ENCODE measurements at regions not wholly inside any gene's neighbourhood (a gene's known extent, or its start where the extent isn't known, plus 50 kb on each side); places are given as distances from the start of the nearest gene placed in this dataset.

DNA sequence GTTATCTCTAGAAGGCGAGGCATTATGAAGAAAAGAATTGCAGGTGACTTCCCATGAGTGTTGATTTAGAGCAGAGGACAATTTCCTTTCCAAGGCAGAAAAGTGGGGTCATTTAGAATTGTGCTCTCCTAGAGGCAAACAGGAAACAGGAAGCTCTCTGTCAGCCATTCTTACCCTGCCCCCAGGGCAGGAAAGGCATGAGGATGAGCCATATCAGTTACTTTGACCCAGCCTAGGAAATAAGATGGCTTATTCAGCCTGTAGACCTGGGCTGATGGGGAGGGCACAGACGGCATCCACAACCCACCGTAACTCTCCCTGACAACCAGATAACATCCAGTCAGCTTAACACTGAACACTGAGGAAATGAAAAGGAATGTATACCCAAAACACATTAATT lies 88.8 kb upstream of the KDR start:
- no peaks in the 10 kb centered on the region for H3K9me3 ChIP-seq (ENCODE audit: control insufficient read depth, low read depth, low read length)
- no CpG with 5 or more reads among the region's 3 CpGs for WGBS (ENCODE audit: insufficient coverage, low lambda C conversion rate)
- peak in 1 of 2 donors; percentile 3 for DNase-seq
- no peak overlapping the region for H3K27ac ChIP-seq (ENCODE audit: low read length)
- no peaks in the 10 kb centered on the region for H3K36me3 ChIP-seq (ENCODE audit: control insufficient read depth, insufficient read depth, low read length)
- no peak overlapping the region for H3K4me3 ChIP-seq (ENCODE audit: low read length)
- no peaks in the 10 kb centered on the region for H3K27me3 ChIP-seq (ENCODE audit: control insufficient read depth, insufficient read depth, low read length)
- no peaks in the 10 kb centered on the region for H3K4me1 ChIP-seq (ENCODE audit: control insufficient read depth, insufficient read depth, low read length)

DNA sequence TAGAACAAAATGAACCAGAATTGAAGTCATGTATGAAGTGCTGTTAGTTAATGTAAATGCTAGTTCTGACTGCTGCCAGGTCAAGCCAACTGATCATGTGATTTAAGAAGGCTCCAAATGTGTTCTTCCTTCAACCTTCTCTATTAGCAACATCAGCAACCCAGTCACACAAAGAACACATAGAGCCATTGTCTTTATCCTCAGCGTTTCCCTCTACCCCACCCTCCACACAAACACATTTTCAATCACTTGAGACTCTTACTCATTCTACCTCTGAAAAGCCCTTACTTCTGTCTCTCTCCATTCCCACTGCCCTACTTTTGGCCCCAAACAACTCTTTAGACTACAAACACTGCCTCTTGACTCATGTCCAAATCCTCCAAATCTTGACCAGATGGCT lies 89.7 kb upstream of the KDR start:
- H3K27ac ChIP-seq (ENCODE audit: low read length): no peak overlapping the region
- H3K9me3 ChIP-seq (ENCODE audit: control insufficient read depth, low read depth, low read length): no peaks in the 10 kb centered on the region
- no CpG with 5 or more reads among the region's 1 CpG for WGBS (ENCODE audit: insufficient coverage, low lambda C conversion rate)
- no peaks in the 10 kb centered on the region for H3K36me3 ChIP-seq (ENCODE audit: control insufficient read depth, insufficient read depth, low read length)
- no peak overlapping the region for H3K4me3 ChIP-seq (ENCODE audit: low read length)
- H3K27me3 ChIP-seq (ENCODE audit: control insufficient read depth, insufficient read depth, low read length): no peaks in the 10 kb centered on the region
- no peaks in the 10 kb centered on the region for H3K4me1 ChIP-seq (ENCODE audit: control insufficient read depth, insufficient read depth, low read length)
- no peak for DNase-seq

DNA sequence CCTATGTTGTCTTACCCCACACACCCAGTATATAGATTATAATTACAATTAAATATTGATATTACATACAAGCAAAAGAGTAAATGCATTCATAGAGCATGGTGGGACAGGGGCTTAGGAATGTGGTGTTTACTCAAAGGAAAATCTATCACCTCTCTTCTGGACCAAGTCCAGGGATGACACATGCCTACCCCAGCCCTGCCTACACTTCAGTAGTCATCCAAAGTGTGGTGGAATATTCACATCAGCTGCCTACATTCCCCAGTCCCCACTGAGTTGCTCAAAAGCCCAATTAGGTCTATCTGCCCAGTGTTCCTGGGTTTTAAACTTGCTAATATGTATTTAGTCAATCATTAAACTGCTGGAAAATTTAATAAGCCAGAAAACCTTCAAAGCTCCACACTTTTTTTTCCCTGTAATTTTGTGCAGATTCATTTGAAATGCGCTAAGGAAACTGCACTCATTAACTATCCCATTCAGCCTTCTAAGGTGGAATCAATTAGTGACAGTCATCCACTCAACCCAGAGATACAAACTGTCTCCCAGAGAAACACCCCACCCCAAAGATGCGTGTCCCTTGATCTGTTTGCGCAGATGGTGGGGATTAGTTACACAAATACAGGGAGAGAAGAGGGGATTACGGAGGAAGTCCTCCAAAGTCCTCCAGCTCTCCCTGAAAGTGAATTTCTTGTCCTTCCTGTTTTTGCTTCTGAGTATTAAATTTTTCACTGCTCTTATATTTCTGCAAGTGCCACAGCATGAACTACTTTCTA lies 91.7 kb upstream of the KDR start:
- no peaks in the 10 kb centered on the region for H3K9me3 ChIP-seq (ENCODE audit: control insufficient read depth, low read depth, low read length)
- no CpG with 5 or more reads among the region's 4 CpGs for WGBS (ENCODE audit: insufficient coverage, low lambda C conversion rate)

DNA sequence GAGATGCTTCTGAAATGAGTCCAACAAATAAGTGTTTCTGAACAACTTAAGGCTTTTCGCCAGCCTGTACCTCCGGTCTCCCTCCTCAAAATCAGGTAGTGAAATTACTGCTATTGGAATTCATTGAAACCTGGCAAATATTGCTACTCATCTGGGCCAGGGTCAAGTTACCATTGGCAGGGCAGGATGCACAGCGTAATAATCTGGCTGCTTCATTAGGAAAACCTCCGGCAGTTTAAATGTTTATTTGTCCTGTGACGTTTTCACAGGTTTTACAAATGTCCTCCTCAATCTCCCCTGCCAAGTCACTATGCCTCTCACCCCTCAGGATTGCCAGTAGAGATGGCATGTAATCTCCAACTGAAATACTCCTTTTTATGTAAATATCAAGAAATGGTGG lies 92.6 kb upstream of the KDR start:
- Histone ChIP-seq H3K27ac (ENCODE audit: low read length) (no peak overlapping the region), H3K4me3 (ENCODE audit: low read length) (no peak overlapping the region), H3K36me3 (ENCODE audit: control insufficient read depth, insufficient read depth, low read length) (no peaks in the 10 kb centered on the region), H3K4me1 (ENCODE audit: control insufficient read depth, insufficient read depth, low read length) (no peaks in the 10 kb centered on the region), H3K27me3 (ENCODE audit: control insufficient read depth, insufficient read depth, low read length) (no peaks in the 10 kb centered on the region), H3K9me3 (ENCODE audit: control insufficient read depth, low read depth, low read length) (no peaks in the 10 kb centered on the region)
- 20% methylated on average over 1 of the region's 5 CpGs for WGBS (ENCODE audit: insufficient coverage, low lambda C conversion rate)
- no peak for DNase-seq

More for the DNA sequence above, 91.7 kb upstream of the KDR start:
- Histone ChIP-seq H3K36me3 (ENCODE audit: control insufficient read depth, insufficient read depth, low read length) (no peaks in the 10 kb centered on the region), H3K4me3 (ENCODE audit: low read length) (no peak overlapping the region), H3K27ac (ENCODE audit: low read length) (no peak overlapping the region), H3K27me3 (ENCODE audit: control insufficient read depth, insufficient read depth, low read length) (no peaks in the 10 kb centered on the region), H3K4me1 (ENCODE audit: control insufficient read depth, insufficient read depth, low read length) (no peaks in the 10 kb centered on the region)
- DNase-seq: no peak

DNA sequence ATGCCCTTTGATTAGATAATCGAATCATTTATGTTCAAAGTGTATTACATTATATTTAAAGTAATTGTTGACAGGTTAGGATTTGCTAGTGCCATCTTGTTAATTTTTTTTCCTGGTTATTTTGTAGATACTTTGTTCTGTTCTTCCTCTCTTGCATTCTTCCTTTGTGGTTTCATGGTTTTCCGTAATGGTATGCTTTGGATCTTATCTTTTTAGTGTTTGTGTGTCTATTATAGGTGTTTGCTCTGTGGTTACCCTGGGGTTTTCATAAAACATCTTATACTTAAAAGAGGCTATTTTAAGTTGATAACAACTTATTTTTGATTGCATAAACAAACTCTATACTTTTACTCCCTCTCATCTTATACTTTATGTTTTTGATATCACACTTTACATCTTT lies 108.2 kb upstream of the SRD5A3 start:
- Histone ChIP-seq H3K27me3 (ENCODE audit: control insufficient read depth, insufficient read depth, low read length) (no peaks in the 10 kb centered on the region), H3K4me1 (ENCODE audit: control insufficient read depth, insufficient read depth, low read length) (no peaks in the 10 kb centered on the region), H3K9me3 (ENCODE audit: control insufficient read depth, low read depth, low read length) (peaks cover 5% of the 10 kb centered on the region), H3K4me3 (ENCODE audit: low read length) (no peak overlapping the region), H3K36me3 (ENCODE audit: control insufficient read depth, insufficient read depth, low read length) (no peaks in the 10 kb centered on the region), H3K27ac (ENCODE audit: low read length) (no peak overlapping the region)
- no peak for DNase-seq
- 80% methylated on average over 1 of the region's 2 CpGs for WGBS (ENCODE audit: insufficient coverage, low lambda C conversion rate)

DNA sequence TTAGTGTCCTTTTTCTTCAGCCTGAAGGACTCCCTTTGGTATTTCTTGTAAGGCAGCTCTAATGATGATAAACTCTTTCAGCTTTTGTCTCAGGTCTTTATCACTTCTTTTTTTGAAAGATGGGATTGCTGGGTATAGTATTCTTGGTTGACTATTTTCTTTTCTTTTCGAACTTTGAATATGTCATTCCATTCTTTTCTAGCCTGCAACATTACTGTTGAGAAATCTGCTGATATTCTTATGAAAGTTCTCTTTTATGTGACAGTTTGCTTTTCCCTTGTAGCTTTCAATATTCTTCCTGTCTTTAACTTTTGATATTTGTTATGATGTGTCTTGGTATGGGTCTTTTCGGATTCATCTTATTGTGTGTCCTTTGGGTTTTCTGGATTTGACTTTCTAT lies 107.6 kb upstream of the SRD5A3 start:
- Histone ChIP-seq H3K9me3 (ENCODE audit: control insufficient read depth, low read depth, low read length) (peaks cover 5% of the 10 kb centered on the region), H3K4me3 (ENCODE audit: low read length) (no peak overlapping the region), H3K36me3 (ENCODE audit: control insufficient read depth, insufficient read depth, low read length) (no peaks in the 10 kb centered on the region), H3K27me3 (ENCODE audit: control insufficient read depth, insufficient read depth, low read length) (no peaks in the 10 kb centered on the region), H3K4me1 (ENCODE audit: control insufficient read depth, insufficient read depth, low read length) (no peaks in the 10 kb centered on the region), H3K27ac (ENCODE audit: low read length) (no peak overlapping the region)
- 94% methylated on average over 2 of the region's 2 CpGs for WGBS (ENCODE audit: insufficient coverage, low lambda C conversion rate)
- no peak for DNase-seq

DNA sequence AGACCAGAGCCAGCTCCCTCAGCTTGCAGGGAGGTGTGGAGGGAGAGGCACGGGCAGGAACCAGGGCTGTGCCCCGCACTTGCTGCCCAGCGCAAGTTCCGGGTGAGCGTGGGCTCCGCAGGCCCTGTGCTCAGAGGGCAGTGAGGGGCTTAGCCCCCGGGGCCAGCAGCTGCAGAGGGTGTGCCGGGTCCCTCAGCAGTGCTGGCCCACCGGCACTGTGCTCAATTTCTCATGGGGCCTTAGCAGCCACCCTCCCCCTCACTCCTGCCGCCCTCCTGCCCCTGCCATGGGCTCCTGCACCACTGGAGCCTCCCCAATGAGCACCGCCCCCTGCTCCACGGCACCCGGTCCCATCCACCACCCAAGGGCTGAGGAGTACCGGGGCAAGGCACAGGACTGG lies 104.6 kb upstream of the SRD5A3 start:
- no peaks in the 10 kb centered on the region for H3K36me3 ChIP-seq (ENCODE audit: control insufficient read depth, insufficient read depth, low read length)
- H3K4me1 ChIP-seq (ENCODE audit: control insufficient read depth, insufficient read depth, low read length): no peaks in the 10 kb centered on the region
- H3K4me3 ChIP-seq (ENCODE audit: low read length): no peak overlapping the region
- no CpG with 5 or more reads among the region's 14 CpGs for WGBS (ENCODE audit: insufficient coverage, low lambda C conversion rate)
- H3K27ac ChIP-seq (ENCODE audit: low read length): no peak overlapping the region
- no peaks in the 10 kb centered on the region for H3K27me3 ChIP-seq (ENCODE audit: control insufficient read depth, insufficient read depth, low read length)
- peaks cover 5% of the 10 kb centered on the region for H3K9me3 ChIP-seq (ENCODE audit: control insufficient read depth, low read depth, low read length)
- no peak for DNase-seq

DNA sequence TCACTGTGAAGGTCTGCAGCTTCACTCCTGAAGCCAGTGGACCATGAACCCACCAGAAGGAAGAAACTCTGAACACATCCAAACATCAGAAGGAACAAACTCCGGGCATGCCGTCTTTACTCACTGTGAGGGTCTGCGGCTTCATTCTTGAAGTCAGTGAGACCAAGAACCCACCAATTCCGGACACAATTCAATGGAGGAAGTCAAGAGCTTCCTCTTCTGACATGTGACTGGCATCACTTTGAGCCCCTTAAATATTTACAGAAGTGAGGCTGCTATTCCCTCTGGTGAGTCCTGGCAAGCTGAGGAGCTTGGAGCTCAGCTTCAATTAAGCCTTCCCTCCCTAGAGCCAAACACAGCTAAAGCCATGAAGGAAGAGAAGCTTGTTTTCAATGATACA lies 103.5 kb upstream of the SRD5A3 start:
- H3K4me1 ChIP-seq (ENCODE audit: control insufficient read depth, insufficient read depth, low read length): no peaks in the 10 kb centered on the region
- no peaks in the 10 kb centered on the region for H3K36me3 ChIP-seq (ENCODE audit: control insufficient read depth, insufficient read depth, low read length)
- peaks cover 5% of the 10 kb centered on the region for H3K9me3 ChIP-seq (ENCODE audit: control insufficient read depth, low read depth, low read length)
- no peak overlapping the region for H3K27ac ChIP-seq (ENCODE audit: low read length)
- H3K27me3 ChIP-seq (ENCODE audit: control insufficient read depth, insufficient read depth, low read length): no peaks in the 10 kb centered on the region
- no peak for DNase-seq
- no peak overlapping the region for H3K4me3 ChIP-seq (ENCODE audit: low read length)
- no CpG with 5 or more reads among the region's 4 CpGs for WGBS (ENCODE audit: insufficient coverage, low lambda C conversion rate)

DNA sequence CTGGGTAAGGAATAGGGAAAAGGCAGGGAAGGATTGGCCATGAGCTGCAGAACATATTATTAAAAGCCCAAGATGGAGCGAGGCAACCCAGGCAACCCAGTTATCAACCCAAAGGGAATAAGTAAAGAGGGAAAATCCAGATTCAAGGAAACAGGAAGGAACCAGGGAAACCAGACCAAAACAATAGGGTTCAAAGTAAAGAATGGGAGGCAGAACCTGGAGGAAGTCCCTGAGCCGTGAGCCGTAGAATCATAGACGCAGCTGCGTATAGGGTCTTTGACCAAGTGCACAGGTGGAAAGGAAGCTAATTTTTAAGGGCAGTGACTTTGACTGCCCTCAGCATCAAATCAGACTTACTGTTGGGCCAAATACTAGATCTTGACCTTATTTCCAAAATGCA lies 98.5 kb upstream of the SRD5A3 start:
- Histone ChIP-seq H3K9me3 (ENCODE audit: control insufficient read depth, low read depth, low read length) (no peaks in the 10 kb centered on the region), H3K4me1 (ENCODE audit: control insufficient read depth, insufficient read depth, low read length) (no peaks in the 10 kb centered on the region), H3K27ac (ENCODE audit: low read length) (no peak overlapping the region), H3K36me3 (ENCODE audit: control insufficient read depth, insufficient read depth, low read length) (no peaks in the 10 kb centered on the region), H3K27me3 (ENCODE audit: control insufficient read depth, insufficient read depth, low read length) (no peaks in the 10 kb centered on the region), H3K4me3 (ENCODE audit: low read length) (no peak overlapping the region)
- DNase-seq: no peak
- 100% methylated on average over 1 of the region's 5 CpGs for WGBS (ENCODE audit: insufficient coverage, low lambda C conversion rate)

DNA sequence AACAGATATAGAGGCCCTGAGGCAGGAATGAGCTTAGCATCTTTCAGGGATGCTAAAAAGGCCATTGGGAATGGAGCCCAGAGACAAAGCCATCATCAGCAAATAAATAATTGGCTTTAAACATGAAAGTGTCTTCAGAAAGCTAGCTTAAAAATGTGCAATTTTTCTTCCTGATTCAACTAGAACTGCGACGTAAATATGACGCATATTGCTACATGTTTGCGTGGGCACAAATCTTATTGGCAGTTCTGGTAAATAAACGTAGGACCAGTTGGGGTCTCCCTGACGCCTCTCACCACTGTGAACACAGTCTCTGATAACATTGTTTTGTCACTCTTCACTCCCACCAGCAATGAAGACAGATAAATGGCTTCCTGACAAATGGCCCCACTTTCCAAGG lies 97.3 kb upstream of the SRD5A3 start:
- H3K36me3 ChIP-seq (ENCODE audit: control insufficient read depth, insufficient read depth, low read length): no peaks in the 10 kb centered on the region
- no peak overlapping the region for H3K27ac ChIP-seq (ENCODE audit: low read length)
- no peaks in the 10 kb centered on the region for H3K27me3 ChIP-seq (ENCODE audit: control insufficient read depth, insufficient read depth, low read length)
- H3K4me1 ChIP-seq (ENCODE audit: control insufficient read depth, insufficient read depth, low read length): no peaks in the 10 kb centered on the region
- no peak for DNase-seq
- no peak overlapping the region for H3K4me3 ChIP-seq (ENCODE audit: low read length)
- 73% methylated on average over 3 of the region's 6 CpGs for WGBS (ENCODE audit: insufficient coverage, low lambda C conversion rate)
- H3K9me3 ChIP-seq (ENCODE audit: control insufficient read depth, low read depth, low read length): no peaks in the 10 kb centered on the region

DNA sequence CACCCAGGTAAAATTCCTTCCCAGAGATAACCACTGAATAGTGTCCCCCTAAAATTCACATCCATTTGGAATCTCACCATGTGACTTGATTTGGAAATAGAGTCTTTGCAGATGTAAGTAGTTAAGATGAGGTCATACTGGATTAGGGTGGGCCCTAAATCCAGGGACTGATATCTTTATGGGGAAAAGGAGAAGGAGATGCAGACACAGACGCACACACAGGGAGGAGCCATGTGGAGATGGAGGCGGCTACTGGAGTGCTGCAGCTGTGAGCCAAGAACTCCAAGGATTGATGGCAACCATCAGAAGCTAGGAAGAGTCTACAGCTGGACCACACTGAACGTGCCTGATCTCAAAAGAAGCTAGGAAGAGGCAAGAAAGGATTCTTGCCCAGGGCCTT lies 96.6 kb upstream of the SRD5A3 start:
- H3K4me3 ChIP-seq (ENCODE audit: low read length): no peak overlapping the region
- DNase-seq: no peak
- no peaks in the 10 kb centered on the region for H3K9me3 ChIP-seq (ENCODE audit: control insufficient read depth, low read depth, low read length)
- H3K4me1 ChIP-seq (ENCODE audit: control insufficient read depth, insufficient read depth, low read length): no peaks in the 10 kb centered on the region
- no peaks in the 10 kb centered on the region for H3K27me3 ChIP-seq (ENCODE audit: control insufficient read depth, insufficient read depth, low read length)
- no peak overlapping the region for H3K27ac ChIP-seq (ENCODE audit: low read length)
- no peaks in the 10 kb centered on the region for H3K36me3 ChIP-seq (ENCODE audit: control insufficient read depth, insufficient read depth, low read length)
- WGBS (ENCODE audit: insufficient coverage, low lambda C conversion rate): no CpG with 5 or more reads among the region's 3 CpGs
